ENCODE measurements at regions not wholly inside any gene's neighbourhood (a gene's known extent, or its start where the extent isn't known, plus 50 kb on each side); places are given as distances from the start of the nearest gene placed in this dataset.
A peak's percentile ranks its signal among the peaks of the same experiment; 100 is the strongest.

DNA sequence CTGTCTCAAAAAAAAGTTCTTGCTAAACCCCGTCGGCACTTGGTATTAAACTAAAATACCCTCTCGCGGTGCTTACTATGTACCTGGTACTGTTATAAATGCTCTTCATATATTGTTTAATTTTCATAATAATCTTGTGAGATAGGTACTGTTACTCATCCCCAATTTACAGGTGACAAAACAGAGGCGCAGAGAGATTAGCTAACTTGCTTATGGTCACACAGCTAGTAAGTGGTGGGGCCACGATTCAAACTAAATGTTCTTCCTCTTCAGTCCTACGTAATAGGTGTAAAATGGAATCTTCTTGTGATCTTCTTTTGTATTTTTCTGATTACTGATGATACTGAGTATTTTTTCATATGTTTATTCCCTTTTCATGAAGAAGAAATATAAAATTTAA is 51.3 kb downstream of the TET3 start:
- no peak for DNase-seq

DNA sequence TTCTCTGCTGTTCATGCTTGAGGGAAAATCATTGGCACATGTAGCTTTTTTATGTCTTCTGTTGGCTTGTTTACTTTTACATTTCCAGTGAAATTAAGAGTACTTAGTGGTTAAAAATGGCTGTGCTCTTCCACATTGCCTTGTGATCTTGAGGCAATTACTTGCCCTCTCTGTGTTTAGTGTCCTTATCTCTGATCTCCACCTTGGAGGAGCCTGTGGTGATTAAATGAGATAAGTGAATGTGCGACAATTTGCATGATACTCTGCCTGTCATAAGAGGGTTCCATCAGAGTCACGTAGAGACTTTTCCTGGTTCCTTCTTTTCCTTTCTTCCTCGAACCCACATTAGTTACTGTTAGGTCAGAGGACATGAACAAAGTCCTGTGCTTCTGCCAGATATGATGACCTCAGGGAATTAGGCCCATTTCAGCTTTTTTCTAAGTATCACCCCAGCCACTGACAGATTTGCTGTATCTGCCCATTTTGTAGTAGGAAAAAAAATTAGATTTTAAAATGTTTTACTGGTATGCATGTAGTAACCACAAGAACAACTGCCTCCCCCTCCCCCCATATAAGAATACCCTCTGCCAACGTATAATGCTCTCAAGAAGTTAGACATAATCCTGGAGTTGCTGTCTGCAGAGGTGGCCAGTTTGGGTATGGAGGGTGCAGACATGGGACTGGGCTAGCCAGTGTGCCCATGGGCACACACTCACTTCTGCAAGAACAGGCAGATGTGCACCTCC is 51.9 kb downstream of the TET3 start:
- no peak for DNase-seq

DNA sequence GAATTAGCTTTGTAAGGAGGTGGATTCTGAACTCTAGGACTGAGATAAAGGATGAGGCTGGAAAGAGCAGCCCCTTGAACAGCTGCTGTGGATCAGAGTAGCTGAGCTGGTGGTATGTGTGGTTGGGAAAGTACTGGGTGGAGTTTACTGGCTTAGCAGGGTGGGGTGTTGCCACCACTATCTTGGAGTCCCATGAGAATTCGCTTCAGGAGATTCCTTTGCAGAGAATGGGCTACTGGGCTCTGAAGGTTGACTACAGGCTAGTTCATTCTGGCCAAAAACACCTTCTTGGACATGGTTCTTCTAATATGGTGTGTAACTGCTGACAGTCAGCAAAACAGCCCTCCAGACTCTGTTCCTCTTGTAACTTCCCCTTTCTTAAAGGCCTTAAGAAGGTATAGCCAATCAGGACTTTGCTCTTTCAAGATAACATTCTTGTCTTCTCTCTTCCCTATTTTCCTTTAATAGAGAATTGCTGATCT is 52.7 kb downstream of the TET3 start:
- no peak for DNase-seq

DNA sequence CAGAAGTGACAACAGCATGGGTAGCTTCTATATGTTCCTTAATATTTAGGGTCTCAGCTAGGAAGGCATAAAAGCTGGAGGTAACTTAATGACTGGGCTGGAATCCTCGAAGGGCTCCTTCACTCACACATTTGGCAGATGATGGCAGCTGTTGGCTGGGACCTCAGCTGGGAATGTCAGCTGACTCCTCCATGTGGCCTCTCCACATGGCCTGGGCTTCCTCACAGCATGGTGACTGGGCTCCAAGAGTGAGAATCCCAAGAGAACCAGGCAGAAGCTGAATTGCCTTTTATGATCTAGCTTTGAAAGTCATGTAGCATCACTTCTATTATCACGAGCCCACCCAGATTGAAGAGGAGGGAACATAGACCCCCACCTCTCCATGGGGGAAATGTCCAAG is 54.9 kb downstream of the TET3 start:
- DNase-seq: no peak

DNA sequence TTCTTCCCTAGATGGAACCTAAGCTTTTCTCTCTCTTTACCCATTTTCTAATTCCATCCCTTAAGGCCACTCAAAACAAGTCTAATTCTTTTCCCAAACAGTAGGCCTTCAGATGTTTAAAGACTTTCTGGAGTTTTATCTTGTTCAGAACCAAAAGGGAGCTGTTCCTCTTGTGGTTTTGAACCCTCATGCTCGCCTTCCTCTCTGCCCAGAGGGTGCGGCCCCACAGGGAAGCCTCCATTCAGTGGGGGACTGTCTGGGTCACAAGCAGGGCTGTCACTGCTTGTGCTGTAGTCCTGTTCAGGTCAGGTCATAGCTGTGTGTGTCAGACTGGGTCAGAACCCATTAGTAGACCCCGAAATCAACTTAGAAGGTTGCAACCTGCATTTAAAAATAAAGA is 56.5 kb downstream of the TET3 start:
- no peak for DNase-seq

DNA sequence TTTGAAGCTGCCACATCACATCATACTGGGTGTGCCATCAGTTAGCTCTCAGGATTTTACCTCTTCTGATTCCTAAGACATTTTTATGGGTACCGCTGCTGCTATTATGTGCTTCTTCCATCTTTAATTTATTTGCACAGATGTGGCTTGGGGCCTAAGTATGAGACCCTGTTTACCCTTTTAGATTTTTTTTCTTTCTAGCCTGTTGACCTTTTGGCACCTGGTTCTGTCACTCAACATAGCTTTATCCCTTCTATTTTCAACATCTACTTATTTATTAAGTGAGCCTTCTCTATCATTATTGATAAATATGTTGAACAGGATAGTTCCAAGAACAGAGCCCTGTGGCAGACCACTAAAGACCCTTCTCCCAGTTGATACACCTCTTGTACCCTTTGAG is 57.0 kb downstream of the TET3 start:
- DNase-seq: no peak

DNA sequence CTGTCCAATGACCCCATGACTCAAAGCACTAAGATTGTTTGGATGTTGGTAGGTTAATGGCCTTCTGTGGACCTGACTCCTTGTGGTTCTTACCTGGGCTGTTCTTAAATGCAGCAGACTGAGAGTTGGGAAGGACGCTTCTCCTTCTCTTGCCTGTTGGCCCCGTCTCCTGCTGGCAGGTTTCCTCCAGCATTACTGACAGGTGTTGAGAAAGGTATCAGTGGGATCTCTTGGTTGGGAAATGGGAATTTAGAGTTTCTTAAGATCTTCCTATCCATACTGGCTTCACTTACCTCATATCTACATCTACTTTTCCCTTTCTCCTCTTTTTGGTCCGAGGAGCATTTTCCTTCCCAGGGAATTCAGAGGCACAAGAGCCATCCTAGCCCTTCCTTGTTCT is 57.9 kb downstream of the TET3 start:
- no peak for DNase-seq

DNA sequence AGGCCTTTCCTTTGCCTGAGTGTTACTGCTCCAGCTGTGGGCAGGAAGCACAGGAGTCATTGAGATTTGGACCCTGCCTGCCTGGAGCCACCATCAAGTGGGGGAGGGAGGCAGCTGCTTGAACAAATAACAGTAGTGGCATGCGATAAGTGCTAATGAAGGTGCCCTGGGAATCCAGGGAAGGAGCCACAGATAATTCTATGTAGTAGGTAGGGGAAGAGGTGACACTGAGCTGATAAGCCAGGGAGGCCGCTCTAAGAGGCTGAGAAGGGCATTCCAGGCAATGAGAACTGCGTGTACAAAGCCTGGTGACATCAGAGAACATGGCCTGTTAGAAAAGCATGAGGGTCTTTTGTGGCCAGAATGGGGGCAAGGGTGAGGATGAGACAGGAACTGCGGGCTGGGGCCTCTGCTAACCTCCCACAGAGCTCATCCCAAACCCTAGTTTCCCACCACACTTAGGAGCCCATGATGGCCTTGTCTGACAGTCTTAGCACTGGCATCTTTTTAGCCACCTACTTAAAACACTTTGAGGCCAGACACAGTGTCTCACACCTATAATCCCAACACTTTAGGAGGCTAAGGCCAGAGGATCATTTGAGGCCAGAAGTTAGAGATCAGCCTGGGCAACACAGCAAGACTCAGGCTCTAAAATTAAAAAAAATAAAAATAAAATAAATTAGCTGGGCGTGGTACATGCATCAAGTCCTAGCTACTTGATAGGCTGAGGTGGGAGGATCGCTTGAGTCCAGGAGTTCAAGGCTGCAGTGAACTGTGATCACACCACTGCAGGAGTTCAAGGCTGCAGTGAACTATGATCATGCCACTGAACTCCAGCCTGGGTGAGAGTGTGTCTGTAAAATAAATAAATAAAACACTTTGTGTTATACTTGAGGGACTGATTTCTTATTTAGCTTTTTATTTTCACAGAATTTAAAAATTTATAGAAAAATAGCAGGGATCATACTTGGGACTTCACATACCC is 58.9 kb downstream of the TET3 start:
- DNase-seq: no peak

DNA sequence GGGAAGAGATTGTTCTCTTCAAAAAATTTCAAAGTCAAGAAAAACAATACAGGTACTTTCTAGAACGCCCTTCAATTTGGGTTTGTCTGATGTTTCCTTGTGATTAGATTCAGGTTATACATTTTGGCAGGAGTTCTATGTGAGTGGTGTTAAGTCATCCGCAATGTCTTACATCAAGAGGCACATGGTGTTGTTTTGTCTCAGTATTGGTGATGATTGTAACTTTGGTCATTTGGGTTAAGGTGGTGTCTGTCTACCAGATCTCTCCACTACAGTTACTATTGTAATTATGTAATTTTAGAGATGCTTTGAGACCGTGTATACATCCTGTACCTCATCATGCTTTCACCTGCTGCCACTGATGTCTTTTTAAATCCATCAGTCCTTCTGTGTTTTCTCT is 60.3 kb downstream of the TET3 start:
- no peak for DNase-seq

DNA sequence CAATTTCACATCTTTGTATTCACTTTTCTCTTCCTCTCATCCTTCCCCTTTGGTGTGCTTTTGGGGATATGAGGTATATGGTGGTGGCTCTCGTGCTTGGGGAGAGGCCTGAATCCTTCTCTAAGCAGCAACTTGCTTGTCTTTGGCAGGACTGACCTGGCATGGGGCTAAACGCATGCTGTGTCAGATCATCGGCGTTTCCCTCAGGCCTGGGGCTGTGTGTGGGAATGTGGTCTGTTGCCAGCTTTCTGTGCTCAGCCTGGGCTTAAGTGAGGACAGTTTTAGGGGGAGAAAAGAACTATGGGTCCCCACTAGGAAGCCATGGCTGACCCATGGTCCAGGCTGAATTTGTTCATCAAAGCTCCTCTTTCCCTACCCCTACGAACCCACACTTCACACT is 60.7 kb downstream of the TET3 start:
- no peak for DNase-seq

DNA sequence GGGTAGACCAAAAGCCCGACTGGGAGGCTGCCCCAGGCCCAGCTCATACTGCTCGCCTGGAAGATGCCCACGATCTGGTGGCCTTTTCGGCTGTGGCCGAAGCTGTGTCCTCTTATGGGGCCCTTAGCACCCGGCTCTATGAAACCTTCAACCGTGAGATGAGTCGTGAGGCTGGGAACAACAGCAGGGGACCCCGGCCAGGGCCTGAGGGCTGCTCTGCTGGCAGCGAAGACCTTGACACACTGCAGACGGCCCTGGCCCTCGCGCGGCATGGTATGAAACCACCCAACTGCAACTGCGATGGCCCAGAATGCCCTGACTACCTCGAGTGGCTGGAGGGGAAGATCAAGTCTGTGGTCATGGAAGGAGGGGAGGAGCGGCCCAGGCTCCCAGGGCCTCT is 61.7 kb downstream of the TET3 start:
- no peak for DNase-seq

DNA sequence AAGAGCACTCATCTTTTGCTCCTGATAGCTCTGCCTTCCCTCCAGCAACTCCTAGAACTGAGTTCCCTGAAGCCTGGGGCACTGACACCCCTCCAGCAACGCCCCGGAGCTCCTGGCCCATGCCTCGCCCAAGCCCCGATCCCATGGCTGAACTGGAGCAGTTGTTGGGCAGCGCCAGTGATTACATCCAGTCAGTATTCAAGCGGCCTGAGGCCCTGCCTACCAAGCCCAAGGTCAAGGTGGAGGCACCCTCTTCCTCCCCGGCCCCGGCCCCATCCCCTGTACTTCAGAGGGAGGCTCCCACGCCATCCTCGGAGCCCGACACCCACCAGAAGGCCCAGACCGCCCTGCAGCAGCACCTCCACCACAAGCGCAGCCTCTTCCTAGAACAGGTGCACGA is 62.4 kb downstream of the TET3 start:
- DNase-seq: no peak

DNA sequence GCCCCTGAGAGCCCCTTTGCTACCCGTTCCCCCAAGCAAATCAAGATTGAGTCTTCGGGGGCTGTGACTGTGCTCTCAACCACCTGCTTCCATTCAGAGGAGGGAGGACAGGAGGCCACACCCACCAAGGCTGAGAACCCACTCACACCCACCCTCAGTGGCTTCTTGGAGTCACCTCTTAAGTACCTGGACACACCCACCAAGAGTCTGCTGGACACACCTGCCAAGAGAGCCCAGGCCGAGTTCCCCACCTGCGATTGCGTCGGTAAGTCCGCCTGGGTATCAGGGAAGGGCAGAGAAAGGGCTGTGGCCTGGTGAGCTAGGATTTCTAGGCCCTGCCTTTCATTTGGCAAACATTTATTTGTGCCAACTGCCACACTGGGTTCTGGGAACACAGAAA is 63.4 kb downstream of the TET3 start:
- no peak for DNase-seq

DNA sequence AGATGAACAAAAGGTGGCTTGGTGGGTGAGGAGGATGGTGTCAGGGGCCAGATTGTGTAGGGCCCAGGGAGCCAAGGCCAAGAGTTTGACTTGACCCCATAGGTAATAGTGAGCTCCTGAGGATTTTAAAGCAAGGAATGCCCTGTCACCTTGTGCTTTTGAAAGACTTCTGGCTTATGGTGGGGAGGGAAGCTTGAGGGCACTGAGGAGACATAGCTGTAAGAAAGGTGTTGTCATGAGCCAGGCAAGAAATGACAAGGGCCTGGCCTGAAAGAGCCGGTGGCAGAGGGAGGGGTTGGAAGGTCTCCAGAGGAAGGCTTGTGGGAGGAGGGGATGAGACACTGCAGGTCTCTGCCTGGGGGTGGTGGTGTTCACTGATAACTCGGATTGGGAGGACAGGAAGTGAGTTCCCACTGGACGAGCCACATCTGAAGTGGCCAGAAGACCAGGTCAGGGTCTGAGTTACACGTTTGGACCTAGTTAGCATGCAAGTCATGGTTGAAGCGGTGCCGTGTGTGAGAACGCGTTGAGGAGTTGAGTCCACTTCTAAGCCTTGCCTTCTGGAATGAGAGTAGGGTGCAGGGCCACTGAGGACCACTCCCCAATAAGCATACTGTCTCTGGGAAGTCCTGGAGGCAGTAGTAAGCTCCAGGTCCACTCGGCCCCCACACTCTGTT is 64.3 kb downstream of the TET3 start:
- DNase-seq: no peak

DNA sequence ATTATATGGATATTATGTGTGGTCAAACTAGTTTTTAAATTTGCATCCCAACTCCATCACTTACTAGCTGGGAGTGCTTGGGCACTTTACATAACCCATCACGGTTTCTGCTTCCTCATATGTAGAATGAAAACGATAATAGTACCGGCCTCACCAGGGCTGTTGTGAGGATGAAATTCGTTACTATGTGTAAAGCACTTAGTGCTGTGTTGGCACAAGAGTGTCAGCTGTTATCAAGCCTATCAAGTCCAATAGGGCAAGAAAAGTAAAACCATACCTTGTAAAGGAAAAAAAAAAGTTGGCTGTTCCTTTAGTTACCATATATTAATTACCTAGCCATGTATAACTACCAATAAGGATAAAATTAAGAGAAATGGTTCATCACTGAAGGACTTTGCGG is 65.4 kb downstream of the TET3 start:
- no peak for DNase-seq

DNA sequence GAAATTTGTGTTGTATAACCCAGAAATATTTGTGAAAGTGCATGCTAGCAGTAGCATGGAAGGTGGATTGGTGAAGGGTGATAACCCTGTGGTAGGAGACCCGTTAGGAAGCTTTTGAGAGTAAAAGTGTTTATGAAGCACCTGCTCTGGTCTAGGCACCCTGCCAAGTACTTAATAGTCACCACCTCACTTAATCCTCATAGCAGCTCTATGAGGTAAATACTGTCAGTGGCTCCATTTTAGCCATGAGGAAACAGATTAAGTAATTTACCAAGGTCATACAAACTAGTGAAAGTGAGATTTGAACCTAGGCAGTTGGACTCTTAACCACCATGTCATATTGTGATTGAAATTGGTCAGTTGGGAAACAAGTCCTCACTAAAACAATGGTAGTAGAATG is 66.8 kb downstream of the TET3 start:
- DNase-seq: peak; percentile 4

DNA sequence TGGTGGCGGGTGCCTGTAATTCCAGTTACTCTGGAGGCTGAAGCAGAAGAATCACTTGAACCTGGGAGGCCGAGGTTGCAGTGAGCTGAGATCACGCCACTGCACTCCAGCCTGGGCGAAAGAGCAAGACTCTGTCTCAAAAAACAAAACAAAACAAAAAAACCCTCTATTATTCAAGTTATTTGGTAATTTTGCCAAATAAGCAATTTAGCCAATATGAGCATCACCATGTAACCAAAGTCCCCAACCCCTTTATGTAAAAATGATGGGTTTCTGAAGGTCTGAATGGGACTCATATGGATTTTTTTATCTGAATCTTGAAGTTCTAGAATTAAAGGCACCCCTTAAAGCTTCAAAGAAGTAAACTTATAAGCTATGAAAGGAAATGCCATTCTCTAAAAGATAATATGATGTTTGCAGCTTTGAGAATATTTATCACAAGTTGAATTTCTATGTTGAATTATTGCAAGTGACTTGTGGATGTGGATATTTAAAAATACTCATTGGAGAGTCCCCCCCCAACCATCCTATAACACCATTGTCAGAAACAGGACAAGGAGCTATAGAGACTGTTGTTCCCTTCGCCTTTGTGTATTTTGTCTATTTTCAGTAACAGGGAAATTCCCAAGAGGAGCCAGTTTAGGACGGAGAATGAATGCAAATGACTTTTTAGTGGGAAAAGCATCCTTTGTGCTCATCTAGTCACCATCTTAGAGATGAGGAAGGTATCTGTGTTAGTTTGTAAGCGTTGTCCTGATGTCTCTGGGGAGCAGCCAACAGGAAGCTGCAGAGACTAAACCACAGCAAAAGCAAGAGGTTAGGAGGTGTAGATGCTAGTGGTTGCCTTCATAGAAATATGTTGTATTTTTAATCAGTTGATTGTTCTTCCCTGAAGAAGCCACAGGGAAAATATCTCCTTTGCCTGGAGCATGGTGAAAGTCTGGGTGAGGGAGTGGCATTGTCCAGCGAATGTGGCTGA is 68.3 kb downstream of the TET3 start:
- no peak for DNase-seq

DNA sequence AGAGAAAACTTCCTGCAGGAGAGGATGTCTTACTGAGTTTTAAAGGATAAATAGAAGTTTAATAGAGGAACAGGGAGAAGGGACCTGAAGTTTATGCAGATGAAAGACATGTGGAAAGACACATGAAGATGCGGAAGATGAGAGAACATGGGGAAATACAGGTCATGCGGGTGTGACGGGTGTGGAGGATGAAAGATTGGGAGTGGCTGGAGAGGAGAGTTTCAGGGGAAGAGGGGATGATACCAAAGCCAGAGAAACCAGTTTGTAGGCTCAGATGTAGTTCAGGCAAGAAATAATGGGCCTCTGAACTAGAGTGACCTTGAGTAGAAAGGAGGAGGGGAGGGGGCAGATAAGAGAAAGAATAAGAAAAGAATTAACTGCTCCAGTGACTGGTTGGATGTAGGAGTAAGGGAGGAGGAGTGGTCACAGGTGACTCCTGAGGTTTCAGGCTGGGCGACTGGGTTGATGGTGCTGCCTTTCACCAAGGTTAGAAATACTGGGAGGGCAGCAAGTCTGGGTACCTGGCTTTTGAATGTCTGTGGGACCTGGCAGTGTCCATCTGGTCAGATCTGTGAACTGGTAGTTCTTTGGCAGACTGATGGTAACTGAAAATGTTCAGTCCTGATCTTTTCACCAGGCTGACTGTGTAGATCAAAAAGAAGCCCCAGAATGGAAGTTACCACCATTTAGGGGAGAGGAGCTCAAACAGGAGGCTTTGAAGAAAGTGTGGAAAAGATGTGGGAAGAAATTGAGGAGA is 69.4 kb downstream of the TET3 start:
- DNase-seq: no peak

DNA sequence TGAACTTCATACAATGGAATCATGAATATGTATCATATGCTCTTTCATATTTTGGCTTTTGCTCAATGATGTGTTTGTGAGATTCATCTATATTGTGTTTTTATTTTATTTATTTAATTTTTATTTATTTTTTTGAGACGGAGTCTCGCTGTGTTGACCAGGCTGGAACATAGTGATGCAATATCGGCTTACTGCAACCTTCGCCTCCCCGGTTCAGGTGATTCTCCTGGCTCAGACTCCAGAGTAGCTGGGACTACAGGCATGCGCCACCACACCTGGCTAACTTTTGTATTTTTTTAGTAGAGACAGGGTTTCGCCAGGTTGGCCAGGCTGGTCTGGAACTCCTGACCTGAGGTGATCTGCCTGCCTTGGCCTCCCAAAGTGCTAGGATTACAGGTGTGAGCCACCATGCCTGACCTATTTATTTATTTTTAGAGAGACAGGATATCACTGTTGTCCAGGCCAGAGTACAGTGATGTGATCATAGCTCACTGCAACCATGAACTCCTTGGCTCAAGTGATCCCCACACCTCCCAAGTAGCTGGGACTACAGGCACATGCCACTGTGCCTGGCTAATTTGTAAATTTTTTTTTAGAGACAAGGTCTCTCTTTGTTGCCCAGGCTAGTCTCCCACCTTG is 74.5 kb downstream of the TET3 start:
- no peak for DNase-seq

DNA sequence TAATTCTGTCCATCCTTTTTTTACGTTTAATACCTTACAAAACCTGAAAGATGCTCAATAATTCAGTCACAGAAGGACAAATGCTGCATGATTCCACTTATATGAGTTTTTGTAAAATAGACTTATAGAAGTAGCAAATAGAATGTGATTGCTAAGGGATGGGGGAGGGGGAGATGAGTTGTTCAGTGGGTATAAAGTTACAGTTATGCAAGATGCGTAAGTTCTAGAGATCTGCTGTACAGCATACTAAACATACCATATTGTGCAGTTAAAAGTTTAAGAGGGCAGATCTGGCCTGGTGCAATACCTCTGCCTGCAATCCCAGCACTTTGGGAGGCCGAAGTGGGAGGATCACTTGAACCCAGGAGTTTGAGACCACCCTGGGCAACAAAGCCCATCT is 78.8 kb downstream of the TET3 start:
- DNase-seq: no peak

DNA sequence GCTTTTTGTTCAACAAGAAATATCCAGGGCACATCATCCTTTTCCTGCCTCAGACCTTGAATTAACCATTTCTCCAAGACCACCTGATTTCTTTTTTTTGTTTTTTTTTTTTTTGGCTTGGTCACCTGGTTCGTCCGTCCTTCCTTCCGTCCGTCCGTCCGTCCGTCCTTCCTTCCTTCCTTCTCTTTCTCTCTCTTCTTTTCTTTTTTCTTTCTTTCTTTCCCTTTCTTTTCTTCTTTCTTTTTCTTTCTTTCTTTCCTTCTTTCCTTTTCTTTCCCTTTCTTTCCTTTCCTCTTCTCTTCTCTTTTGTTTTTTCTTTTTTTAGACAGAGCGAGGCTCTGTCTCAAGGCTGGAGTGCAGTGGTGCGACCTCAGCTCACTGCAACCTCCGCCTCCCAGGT is 80.7 kb downstream of the TET3 start:
- no peak for DNase-seq

All from NCI-H345 (cell line).